ENCODE measurements at regions not wholly inside any gene's neighbourhood (a gene's known extent, or its start where the extent isn't known, plus 50 kb on each side); places are given as distances from the start of the nearest gene placed in this dataset.

DNA sequence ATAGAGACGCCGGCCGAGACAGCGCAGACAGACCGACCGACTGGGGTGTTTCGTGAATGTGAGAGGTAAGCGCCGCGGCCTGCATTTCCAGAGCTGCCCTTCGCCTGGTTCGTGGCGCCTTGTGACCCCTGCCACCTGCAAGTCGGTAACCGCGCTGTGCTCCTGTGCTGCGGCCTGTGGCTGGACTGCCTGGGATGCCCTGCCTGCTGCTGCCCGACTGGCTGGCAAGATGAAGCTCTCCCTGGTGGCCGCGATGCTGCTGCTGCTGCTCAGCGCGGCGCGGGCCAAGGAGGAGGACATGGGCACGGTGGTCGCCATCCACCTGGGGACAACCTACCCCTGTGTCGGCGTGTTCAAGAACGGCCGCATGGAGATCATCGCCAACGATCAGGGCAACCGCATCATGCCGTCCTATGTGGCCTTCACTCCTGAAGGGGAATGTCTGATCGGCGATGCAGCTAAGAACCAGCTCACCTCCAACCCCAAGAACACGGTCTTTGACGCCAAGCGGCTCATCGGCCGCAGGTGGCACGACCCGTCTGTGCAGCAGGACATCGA lies 150.8 kb downstream of the RRAGC start:
- H3K4me3 ChIP-seq, result no peak overlapping the region
- intact Hi-C loops (cut with DNase I, micrococcal nuclease), result no loop called here
- DNase-seq (no peak), ATAC-seq (no peak)
- H3K9me3 ChIP-seq, result no peaks in the 10 kb centered on the region
- H3K4me1 ChIP-seq (ENCODE audit: low read depth), result no peaks in the 10 kb centered on the region
- TF ChIP-seq, protein P1, sequence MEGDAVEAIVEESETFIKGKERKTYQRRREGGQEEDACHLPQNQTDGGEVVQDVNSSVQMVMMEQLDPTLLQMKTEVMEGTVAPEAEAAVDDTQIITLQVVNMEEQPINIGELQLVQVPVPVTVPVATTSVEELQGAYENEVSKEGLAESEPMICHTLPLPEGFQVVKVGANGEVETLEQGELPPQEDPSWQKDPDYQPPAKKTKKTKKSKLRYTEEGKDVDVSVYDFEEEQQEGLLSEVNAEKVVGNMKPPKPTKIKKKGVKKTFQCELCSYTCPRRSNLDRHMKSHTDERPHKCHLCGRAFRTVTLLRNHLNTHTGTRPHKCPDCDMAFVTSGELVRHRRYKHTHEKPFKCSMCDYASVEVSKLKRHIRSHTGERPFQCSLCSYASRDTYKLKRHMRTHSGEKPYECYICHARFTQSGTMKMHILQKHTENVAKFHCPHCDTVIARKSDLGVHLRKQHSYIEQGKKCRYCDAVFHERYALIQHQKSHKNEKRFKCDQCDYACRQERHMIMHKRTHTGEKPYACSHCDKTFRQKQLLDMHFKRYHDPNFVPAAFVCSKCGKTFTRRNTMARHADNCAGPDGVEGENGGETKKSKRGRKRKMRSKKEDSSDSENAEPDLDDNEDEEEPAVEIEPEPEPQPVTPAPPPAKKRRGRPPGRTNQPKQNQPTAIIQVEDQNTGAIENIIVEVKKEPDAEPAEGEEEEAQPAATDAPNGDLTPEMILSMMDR (IDR thresholded peaks at IDR 0.05), result no peak
- no peaks in the 10 kb centered on the region for H3K36me3 ChIP-seq (ENCODE audit: low read depth)

DNA sequence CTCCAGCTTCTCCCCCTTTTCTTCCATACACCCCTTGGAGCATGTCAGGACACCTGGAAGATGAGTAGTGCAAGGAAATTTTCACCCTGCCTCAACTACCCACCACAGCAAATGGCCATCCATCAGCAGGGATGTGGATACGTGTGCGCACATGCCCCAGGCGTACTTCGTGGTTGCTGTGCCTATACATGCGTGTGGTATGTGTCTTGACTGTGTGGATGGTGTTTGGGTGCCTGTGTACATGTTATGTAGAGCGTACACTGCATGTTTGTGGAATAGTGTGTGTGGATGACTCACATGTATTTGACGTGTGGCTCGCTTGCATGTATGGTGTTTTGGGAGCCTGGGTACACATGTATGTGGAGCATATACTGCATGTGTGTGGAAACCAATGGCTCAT lies 158.5 kb downstream of the RRAGC start:
- Histone ChIP-seq H3K36me3 (ENCODE audit: low read depth) (no peaks in the 10 kb centered on the region), H3K4me1 (ENCODE audit: low read depth) (no peaks in the 10 kb centered on the region), H3K9me3 (no peaks in the 10 kb centered on the region), H3K4me3 (no peak overlapping the region)
- ATAC-seq (no peak), DNase-seq (no peak)
- TF ChIP-seq, protein P1 (IDR thresholded peaks at IDR 0.05), result no peak
- intact Hi-C loops (cut with DNase I, micrococcal nuclease), result no loop called here

DNA sequence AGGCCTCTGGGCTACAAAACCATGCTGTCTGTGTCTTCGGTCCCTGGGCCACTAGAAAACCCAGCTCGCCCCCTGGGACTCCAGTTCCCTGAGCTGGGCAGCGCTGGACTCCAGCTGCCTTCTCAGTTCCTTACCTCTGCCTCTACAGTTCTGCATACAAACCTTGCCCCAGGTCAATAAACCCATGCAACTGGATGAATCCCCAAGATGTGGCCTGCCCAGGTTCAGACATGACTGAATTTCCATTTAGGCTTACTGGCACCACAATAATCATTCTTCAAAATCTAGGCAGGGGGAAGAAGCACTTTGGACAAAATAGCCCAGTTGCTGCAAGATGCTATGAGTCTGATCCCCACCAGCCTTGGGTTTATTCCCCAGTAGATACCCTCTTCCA lies 159.5 kb downstream of the RRAGC start:
- TF ChIP-seq, protein P1 (IDR thresholded peaks at IDR 0.05), result no peak
- Histone ChIP-seq H3K36me3 (ENCODE audit: low read depth) (no peaks in the 10 kb centered on the region), H3K9me3 (no peaks in the 10 kb centered on the region), H3K4me3 (no peak overlapping the region), H3K4me1 (ENCODE audit: low read depth) (no peaks in the 10 kb centered on the region)
- DNase-seq, result no peak
- intact Hi-C loops (cut with DNase I, micrococcal nuclease), result no loop called here
- ATAC-seq, result no peak

DNA sequence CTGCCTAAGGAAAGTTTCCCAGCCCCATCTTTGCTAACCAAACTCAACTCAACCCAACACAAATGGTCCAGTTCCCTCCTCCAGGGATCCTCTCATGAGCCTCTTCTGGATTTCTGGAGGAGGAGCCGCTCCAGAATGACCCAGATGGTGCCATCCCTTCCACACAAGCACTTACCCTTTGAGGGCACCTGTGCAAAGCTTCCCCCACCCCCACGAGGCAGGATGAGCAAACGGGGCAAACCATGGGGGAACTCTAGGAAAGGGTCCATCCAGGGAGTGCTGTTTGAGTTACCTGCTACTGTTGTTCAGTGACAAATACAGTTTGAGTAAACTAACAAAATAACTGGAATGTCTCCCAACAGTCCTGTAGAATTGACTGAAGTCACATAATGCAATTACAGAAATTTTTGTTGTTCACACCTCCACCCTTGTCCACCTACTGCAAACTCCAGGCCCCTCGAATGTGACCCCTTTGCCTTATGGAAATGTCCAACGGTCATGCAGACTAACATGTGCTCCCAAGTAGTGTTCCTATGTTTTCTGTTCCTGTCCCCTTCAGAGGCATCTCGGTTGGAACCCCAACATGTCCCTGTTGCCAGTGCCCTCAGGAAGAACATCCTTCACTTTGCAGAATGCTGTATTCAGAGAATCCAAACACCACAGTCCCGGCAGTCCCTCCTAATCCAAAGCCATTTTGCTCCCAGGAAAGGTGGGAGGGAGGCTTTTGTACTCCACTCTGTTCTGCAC lies 160.1 kb downstream of the RRAGC start:
- H3K4me1 ChIP-seq (ENCODE audit: low read depth), result no peaks in the 10 kb centered on the region
- DNase-seq, result no peak
- H3K4me3 ChIP-seq, result no peak overlapping the region
- TF ChIP-seq, protein P1 (IDR thresholded peaks at IDR 0.05), result no peak
- no peak for ATAC-seq
- intact Hi-C loops (cut with DNase I, micrococcal nuclease), result no loop called here
- H3K36me3 ChIP-seq (ENCODE audit: low read depth), result no peaks in the 10 kb centered on the region
- H3K9me3 ChIP-seq, result no peaks in the 10 kb centered on the region

DNA sequence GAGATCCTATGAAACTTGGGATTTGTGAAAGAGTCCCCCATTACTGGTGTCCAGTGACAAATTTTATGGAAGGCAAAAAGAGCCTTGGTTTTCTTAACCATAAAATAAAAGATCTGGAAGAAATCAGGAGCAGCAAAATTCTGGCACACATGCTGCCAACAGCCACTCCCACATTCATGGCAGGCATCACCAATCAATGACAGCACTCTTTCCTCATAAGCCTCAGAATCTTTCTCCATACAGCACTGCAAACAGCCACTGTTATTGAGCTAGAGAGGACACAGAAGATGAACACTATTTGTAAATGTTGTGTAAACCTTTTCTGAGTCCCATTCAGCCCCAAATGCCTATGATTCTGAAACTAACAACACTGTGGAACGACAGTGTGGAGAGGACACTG lies 162.2 kb downstream of the RRAGC start:
- no peak for ATAC-seq

More for the DNA sequence above, 162.2 kb downstream of the RRAGC start:
- intact Hi-C loops (cut with DNase I, micrococcal nuclease), result no loop called here
- no peaks in the 10 kb centered on the region for H3K9me3 ChIP-seq
- no peaks in the 10 kb centered on the region for H3K4me1 ChIP-seq (ENCODE audit: low read depth)
- TF ChIP-seq, protein P1 (IDR thresholded peaks at IDR 0.05), result no peak
- no peak for DNase-seq
- no peaks in the 10 kb centered on the region for H3K36me3 ChIP-seq (ENCODE audit: low read depth)
- no peak overlapping the region for H3K4me3 ChIP-seq

Data from mucosa of descending colon (tissue), 3 donors.